Mammary epithelial cell (primary cell): ENCODE measurements at regions not wholly inside any gene's neighbourhood (a gene's known extent, or its start where the extent isn't known, plus 50 kb on each side); places are given as distances from the start of the nearest gene placed in this dataset.

ENCODE experiments used
- EZH2 ChIP-seq: IDR thresholded peaks from 2 replicates; pipeline ENCODE4 v1.6.1; 2012; ENCODE audit warnings: low read length, inconsistent platforms, borderline replicate concordance
- TF ChIP-seq, protein P1 (sequence below), 2 donors: IDR thresholded peaks in 1 of 2; conservative IDR thresholded peaks in 1 of 2; 2 replicates each; pipeline ENCODE4 v1.5.1; 2011 to 2012; ENCODE audit warnings: inconsistent platforms in 2 of 2, low read length in 2 of 2, mild to moderate bottlenecking in 2 of 2, control low read depth in 1 of 2, low read depth in 1 of 2; ENCODE audit not compliant: insufficient read depth in 1 of 2; ENCODE audit errors: extremely low read depth in 1 of 2

DNA sequence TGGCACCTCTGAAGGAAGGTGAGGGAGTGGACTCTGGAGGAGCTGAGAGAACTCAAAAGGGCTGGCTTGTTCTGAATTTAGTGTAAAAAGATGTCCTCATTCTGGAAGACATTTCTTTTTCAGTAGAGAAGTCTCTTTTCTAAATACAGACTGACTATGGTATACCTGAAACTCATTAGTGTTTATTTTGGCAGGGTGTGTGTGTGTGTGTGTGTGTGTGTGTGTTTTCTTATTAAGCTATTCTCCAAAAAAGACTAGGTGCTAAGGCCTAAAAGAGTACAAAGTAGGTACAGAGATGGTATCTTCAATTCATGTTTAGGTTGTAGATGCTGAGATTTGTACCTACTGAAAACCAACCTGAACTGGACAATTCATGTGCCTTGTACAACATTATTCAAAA, 196.4 kb downstream of the SPRY2 start:
- TF ChIP-seq, protein P1, sequence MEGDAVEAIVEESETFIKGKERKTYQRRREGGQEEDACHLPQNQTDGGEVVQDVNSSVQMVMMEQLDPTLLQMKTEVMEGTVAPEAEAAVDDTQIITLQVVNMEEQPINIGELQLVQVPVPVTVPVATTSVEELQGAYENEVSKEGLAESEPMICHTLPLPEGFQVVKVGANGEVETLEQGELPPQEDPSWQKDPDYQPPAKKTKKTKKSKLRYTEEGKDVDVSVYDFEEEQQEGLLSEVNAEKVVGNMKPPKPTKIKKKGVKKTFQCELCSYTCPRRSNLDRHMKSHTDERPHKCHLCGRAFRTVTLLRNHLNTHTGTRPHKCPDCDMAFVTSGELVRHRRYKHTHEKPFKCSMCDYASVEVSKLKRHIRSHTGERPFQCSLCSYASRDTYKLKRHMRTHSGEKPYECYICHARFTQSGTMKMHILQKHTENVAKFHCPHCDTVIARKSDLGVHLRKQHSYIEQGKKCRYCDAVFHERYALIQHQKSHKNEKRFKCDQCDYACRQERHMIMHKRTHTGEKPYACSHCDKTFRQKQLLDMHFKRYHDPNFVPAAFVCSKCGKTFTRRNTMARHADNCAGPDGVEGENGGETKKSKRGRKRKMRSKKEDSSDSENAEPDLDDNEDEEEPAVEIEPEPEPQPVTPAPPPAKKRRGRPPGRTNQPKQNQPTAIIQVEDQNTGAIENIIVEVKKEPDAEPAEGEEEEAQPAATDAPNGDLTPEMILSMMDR (conservative IDR thresholded peaks at IDR 0.05 in 1 of 2, IDR thresholded peaks at IDR 0.05 in 1 of 2; ENCODE audit: extremely low read depth in 1 of 2, insufficient read depth in 1 of 2, low read depth in 1 of 2, low read length in 2 of 2), result no peak
- TF ChIP-seq EZH2, result no peak
